NCI-H2029 treated with DMSO at 0.1 percent for 48 hours (cell line): ENCODE measurements at regions not wholly inside any gene's neighbourhood (a gene's known extent, or its start where the extent isn't known, plus 50 kb on each side); places are given as distances from the start of the nearest gene placed in this dataset.
"Not testable (repeated sequence)": the region's sequence is repeated elsewhere in the genome, so short reads cannot be mapped to it uniquely, and the experiment has no call there.

Experiments
- DNase-seq: peaks from one replicate; lab custom pipeline; 2025; lab: John Stamatoyannopoulos, UW

GRCh38 chr7:148514236-148514635 is 76.3 kb upstream of the C7orf33 start:
- DNase-seq: no peak

GRCh38 chr7:148515237-148515636 is 75.3 kb upstream of the C7orf33 start:
- DNase-seq: no peak

- DNase-seq: no peak
Measured at GRCh38 chr7:148515728-148516695, 74.6 kb upstream of the C7orf33 start.

GRCh38 chr7:148519386-148519785 is 71.2 kb upstream of the C7orf33 start:
- not testable (repeated sequence) for DNase-seq

DNA sequence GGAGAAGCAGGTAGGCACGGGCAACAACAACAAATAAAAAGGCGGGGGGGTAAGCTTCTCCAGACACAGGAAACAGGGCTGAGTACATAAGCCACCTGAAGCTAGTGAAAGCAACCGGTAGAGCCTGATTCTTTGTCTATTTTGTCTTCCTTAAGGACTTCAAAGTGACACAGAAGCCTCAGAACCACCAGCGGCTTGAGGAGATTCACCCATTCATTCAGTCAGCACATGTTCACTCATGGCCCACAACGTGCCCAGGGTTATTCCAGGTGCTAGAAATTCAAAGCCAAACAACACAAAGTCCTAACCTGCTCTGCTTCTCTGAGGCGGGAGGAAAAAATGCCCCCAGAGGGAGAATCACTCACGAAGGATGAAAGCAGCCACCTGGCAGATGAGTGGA is 69.3 kb upstream of the C7orf33 start:
- DNase-seq: no peak

DNA sequence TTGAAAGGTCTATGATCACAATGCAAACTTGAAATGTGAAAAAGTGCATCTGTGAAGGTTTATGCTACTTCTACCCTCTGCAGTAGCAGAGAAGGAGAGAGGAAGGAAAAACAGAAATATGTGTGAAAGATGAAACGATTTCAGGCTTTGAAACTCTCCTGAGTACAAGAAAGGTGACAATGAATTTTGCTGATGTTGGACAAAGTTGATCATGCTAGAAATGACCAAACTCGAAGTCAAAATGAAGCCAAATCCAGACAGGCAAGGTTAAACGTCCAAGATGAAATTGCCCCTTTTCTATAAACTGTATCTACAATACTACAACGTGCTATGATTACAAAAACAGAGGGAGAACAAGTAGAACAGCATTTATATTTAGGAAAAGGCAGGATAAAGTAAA is 67.0 kb upstream of the C7orf33 start:
- no peak for DNase-seq

DNA sequence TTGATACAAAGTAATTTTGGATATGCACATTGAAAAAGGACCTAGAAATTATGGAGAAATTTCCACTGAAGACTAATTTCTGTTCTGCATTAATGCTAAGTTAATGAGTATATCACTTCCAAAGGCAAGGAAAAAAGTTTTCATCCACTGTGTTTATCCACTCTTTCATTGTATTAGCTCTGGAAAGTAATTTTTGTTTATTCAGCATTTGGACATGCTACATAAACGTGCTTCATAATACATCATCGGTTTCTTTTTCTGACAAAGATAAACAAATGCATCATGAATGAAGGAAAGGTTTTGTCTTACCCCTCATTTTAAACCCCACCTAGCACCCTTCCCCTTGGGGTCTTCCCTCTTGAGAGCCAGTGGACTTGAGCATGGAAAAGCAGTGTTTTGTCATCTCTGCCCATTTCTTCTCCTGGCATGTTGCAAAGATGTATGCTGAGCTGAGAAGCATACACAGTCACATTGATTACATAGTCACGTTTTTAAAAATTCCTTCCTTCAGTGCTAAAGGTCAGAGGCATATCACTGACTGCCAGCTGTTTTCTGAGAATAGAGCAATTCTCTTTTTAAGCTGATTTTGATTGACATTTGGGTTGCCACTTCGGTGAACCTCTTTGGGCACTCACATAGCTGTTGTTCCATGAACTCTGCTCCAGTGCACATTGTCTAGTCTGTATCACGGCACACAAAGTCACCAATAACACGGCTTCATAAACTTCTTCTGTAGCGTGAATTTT is 65.9 kb upstream of the C7orf33 start:
- DNase-seq: no peak

DNA sequence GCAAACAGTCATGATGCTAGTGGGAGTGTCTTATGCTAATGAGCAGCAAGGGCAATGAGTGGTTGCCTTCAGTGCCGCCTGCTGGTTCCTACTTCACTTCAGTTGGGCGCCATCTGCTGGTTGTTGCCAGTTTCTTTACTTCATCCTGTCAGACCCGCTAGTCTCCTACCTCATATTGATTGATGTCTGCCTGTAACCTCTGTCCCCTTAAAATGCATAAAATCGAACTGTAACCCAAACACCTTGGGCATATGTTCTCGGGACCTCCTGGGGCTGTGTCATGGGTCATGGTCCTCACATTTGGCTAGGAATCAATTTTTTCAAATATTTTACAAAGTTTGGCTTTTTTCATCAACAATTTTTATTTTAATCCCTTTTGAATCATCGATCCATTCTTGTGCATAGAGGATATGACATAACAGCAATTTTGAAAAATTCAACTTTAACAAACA is 62.8 kb upstream of the C7orf33 start:
- peak; percentile 80 for DNase-seq

DNA sequence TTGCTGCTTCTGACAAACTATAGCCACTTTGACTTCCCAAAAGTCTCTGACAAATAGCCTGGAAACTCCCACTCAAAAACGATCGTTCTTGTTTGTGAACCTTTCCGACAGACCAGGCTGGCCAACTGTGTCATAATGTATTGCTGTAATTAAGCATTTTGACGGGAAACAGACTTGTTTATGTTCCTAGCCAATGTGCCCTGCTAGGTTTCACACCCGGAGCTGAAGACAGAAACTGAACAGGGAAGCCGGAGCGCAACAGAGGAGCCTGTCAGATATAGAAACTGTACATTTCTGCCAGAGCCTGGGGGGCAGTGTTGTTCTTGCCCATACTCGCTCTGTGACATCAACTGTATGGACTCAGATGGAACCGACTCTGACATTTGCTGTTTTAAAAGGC is 55.3 kb upstream of the C7orf33 start:
- DNase-seq: no peak

DNA sequence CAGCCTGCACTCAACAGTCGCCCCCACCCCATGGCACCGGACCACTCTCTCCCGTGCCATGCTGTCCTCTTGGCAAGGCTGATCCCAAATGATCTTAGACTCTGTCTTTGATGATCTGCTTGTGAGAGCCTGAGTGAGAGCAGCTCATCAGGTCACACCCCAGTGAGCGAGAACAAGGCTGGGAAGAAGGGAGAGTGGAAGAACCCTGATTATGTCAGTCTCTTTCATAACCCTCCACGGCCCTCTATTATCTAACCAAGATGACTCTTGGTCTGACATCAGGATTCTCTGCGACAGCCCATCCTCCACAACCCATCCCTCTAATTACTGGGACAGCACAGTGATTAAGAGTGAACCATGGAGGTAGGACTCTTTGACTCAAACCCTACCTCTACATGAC is 53.1 kb upstream of the C7orf33 start:
- no peak for DNase-seq

GRCh38 chr7:148540041-148540738 is 50.4 kb upstream of the C7orf33 start:
- no peak for DNase-seq
